H9 (cell line): ENCODE measurements at regions not wholly inside any gene's neighbourhood (a gene's known extent, or its start where the extent isn't known, plus 50 kb on each side); places are given as distances from the start of the nearest gene placed in this dataset.

Experiments used
- DNase-seq: peaks from one replicate; pipeline ENCODE4 v3.0.0-alpha.2; 2017
- H2AFZ ChIP-seq: one replicate; pipeline ENCODE4 v1.6.1; 2013; ENCODE audit warnings: mild to moderate bottlenecking, low read length, control low read depth, moderate library complexity
- H2AK5ac ChIP-seq: 2 replicates; pipeline ENCODE4 v1.6.1; 2013; ENCODE audit warnings: low read length, control low read depth, mixed read lengths; ENCODE audit not compliant: insufficient read length
- H2BK120ac ChIP-seq: one replicate; pipeline ENCODE4 v1.6.1; 2013; ENCODE audit warnings: low read depth, mild to moderate bottlenecking, low read length, control low read depth, inconsistent platforms; ENCODE audit not compliant: poor library complexity, severe bottlenecking
- H2BK12ac ChIP-seq: 2 replicates; pipeline ENCODE4 v1.6.1; 2013; ENCODE audit warnings: low read length, control low read depth, mixed read lengths, low read depth; ENCODE audit not compliant: insufficient read length
- H2BK15ac ChIP-seq: 2 replicates; pipeline ENCODE4 v1.6.1; 2013; ENCODE audit warnings: low read depth, low read length, control low read depth
- H2BK20ac ChIP-seq: one replicate; pipeline ENCODE4 v1.6.1; 2013; ENCODE audit warnings: low read depth, mild to moderate bottlenecking, low read length, control low read depth, inconsistent platforms; ENCODE audit not compliant: poor library complexity, severe bottlenecking
- H2BK5ac ChIP-seq: 2 replicates; pipeline ENCODE4 v1.6.1; 2013; ENCODE audit warnings: low read length, control low read depth, mixed read lengths; ENCODE audit not compliant: insufficient read length
- H3K14ac ChIP-seq: 2 replicates; pipeline ENCODE4 v1.6.1; 2013; ENCODE audit warnings: low read length, control low read depth; ENCODE audit not compliant: insufficient read depth
- H3K18ac ChIP-seq: 2 replicates; pipeline ENCODE4 v1.6.1; 2013; ENCODE audit warnings: low read depth, mild to moderate bottlenecking, mixed read lengths, low read length, control low read depth; ENCODE audit not compliant: insufficient read length
- H3K23ac ChIP-seq: 2 replicates; pipeline ENCODE4 v1.6.1; 2013; ENCODE audit warnings: low read length, control low read depth, mixed read lengths, low read depth; ENCODE audit not compliant: insufficient read length
- H3K23me2 ChIP-seq: 2 replicates; pipeline ENCODE4 v1.6.1; 2013; ENCODE audit warnings: low read depth, mild to moderate bottlenecking, mixed read lengths, low read length, control low read depth; ENCODE audit not compliant: insufficient read length, poor library complexity, severe bottlenecking
- H3K27ac ChIP-seq: 2 replicates; pipeline ENCODE4 v1.5.1; 2013; ENCODE audit warnings: low read length, control low read depth, mixed read lengths, low read depth; ENCODE audit not compliant: insufficient read length
- H3K27me3 ChIP-seq: 2 replicates; pipeline ENCODE4 v1.6.1; 2013; ENCODE audit warnings: low read length, control low read depth, inconsistent platforms; ENCODE audit not compliant: insufficient read depth
- H3K4ac ChIP-seq: 2 replicates; pipeline ENCODE4 v1.6.1; 2013; ENCODE audit warnings: low read depth, mild to moderate bottlenecking, control low read depth, inconsistent platforms, low read length, moderate library complexity
- H3K4me1 ChIP-seq: 2 replicates; pipeline ENCODE4 v1.6.1; 2013; ENCODE audit warnings: low read length, control low read depth, inconsistent platforms; ENCODE audit not compliant: insufficient read depth
- H3K4me2 ChIP-seq: 2 replicates; pipeline ENCODE4 v1.6.1; 2013; ENCODE audit warnings: low read length, control low read depth, mixed read lengths; ENCODE audit not compliant: insufficient read length, insufficient read depth
- H3K56ac ChIP-seq: 2 replicates; pipeline ENCODE4 v1.6.1; 2013; ENCODE audit warnings: low read depth, mild to moderate bottlenecking, mixed read lengths, low read length, control low read depth; ENCODE audit not compliant: insufficient read length
- H3K79me1 ChIP-seq: 2 replicates; pipeline ENCODE4 v1.6.1; 2013; ENCODE audit warnings: low read depth, mild to moderate bottlenecking, moderate library complexity, low read length, control low read depth, inconsistent platforms; ENCODE audit not compliant: insufficient read depth, poor library complexity, severe bottlenecking
- H3K79me2 ChIP-seq: 2 replicates; pipeline ENCODE4 v1.6.1; 2013; ENCODE audit warnings: low read length, control low read depth, inconsistent platforms; ENCODE audit not compliant: insufficient read depth
- H3K9ac ChIP-seq: 2 replicates; pipeline ENCODE4 v1.6.1; 2013; ENCODE audit warnings: low read length, control low read depth, mixed read lengths; ENCODE audit not compliant: insufficient read length; ENCODE audit errors: extremely low read depth
- H3K9me3 ChIP-seq: one replicate; pipeline ENCODE4 v1.6.1; 2013; ENCODE audit warnings: low read depth, low read length, inconsistent platforms; ENCODE audit not compliant: control insufficient read depth
- H3T11ph ChIP-seq: one replicate; pipeline ENCODE4 v1.6.1; 2013; ENCODE audit warnings: mild to moderate bottlenecking, low read length, control low read depth, inconsistent platforms
- H4K20me1 ChIP-seq: one replicate; pipeline ENCODE4 v1.6.1; 2013; ENCODE audit not compliant: control insufficient read depth, insufficient read length, insufficient read depth
- H4K5ac ChIP-seq: 2 replicates; pipeline ENCODE4 v1.6.1; 2013; ENCODE audit warnings: low read depth, mild to moderate bottlenecking, mixed read lengths, low read length, control low read depth; ENCODE audit not compliant: insufficient read length
- H4K8ac ChIP-seq: replicated peaks from 2 replicates; pipeline ENCODE4 v1.6.1; 2013; ENCODE audit warnings: low read length, control low read depth, mixed read lengths, low read depth; ENCODE audit not compliant: insufficient read length
- H4K91ac ChIP-seq: 2 replicates; pipeline ENCODE4 v1.6.1; 2013; ENCODE audit warnings: low read depth, mild to moderate bottlenecking, moderate library complexity, mixed read lengths, low read length, control low read depth; ENCODE audit not compliant: insufficient read length
- H3K27ac Mint-ChIP-seq, 3 experiments: 2 replicates in 2 of 3; 3 replicates in 1 of 3; pipeline ENCODE4 v1.8.0; 2020 to 2021; ENCODE audit warnings: mixed read lengths in 3 of 3, mild to moderate bottlenecking in 1 of 3, moderate library complexity in 1 of 3
- H3K27me3 Mint-ChIP-seq: 2 replicates; pipeline ENCODE4 v1.8.0; 2021; ENCODE audit warnings: low read depth, mild to moderate bottlenecking, moderate library complexity, mixed read lengths
- H3K36me3 Mint-ChIP-seq, 3 experiments: 2 replicates in 2 of 3; 3 replicates in 1 of 3; pipeline ENCODE4 v1.8.0; 2020 to 2021; ENCODE audit warnings: low read depth in 3 of 3, mixed read lengths in 3 of 3; ENCODE audit not compliant: insufficient read depth in 1 of 3
- H3K4me1 Mint-ChIP-seq, 2 experiments: 2 replicates each; pipeline ENCODE4 v1.8.0; 2020; ENCODE audit warnings: mixed read lengths in 2 of 2
- H3K4me3 Mint-ChIP-seq, 2 experiments: 2 replicates in 1 of 2; 3 replicates in 1 of 2; pipeline ENCODE4 v1.8.0; 2020 to 2021; ENCODE audit warnings: mild to moderate bottlenecking in 2 of 2, mixed read lengths in 2 of 2, moderate library complexity in 1 of 2
- H3K9me3 Mint-ChIP-seq, 2 experiments: 2 replicates in 1 of 2; 3 replicates in 1 of 2; pipeline ENCODE4 v1.8.0; 2020; ENCODE audit warnings: mild to moderate bottlenecking in 2 of 2, mixed read lengths in 2 of 2, moderate library complexity in 1 of 2
- CTCF ChIP-seq: fragments of 200-600 bp; sonication (generic); conservative IDR thresholded peaks from 3 replicates; pipeline ENCODE4 v1.8.0; 2021; ENCODE audit warnings: antibody characterized with exemption, mild to moderate bottlenecking
- WGBS: extraction: QIAGEN DNeasy Blood & Tissue Kit; methylation state at CpG from one replicate; pipeline ENCODE4 v1.1.7; 2013; ENCODE audit warnings: missing lambda C conversion rate, low lambda C conversion rate, mixed read lengths; ENCODE audit not compliant: insufficient read length; ENCODE audit errors: extremely low coverage; 5-methylcytosine and 5-hydroxymethylcytosine counted together

DNA sequence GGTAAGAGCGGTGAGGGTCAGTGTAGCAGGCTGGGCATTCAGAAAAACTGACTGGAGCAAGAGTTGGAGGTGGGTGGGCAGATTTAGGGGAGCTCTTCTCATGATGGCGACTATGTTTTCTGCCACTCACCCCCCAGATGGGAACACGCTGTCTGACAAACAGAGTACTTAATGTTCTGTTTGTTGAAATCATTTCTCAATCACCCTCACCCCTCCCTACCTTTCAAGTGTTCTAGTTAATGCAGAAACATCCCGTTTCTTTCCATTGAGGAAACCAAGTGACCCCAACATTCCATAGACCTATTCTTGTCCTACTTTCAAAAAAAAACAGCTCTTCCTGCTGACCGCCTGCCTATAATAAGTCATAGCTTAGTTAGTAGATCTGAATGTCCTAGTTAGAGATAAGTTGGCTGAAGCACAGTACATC lies 132.5 kb upstream of the NEDD9 start:
- Mint-ChIP-seq H3K27me3 (no peaks in the 10 kb centered on the region), H3K4me3 (no peak overlapping the region), H3K9me3 (no peaks in the 10 kb centered on the region; a peak in 1 of 5 replicates), H3K4me1 (peaks cover 19 to 20% of the 10 kb centered on the region in 2 experiments), H3K27ac (no peak overlapping the region; a peak in 1 of 7 replicates), H3K36me3 (no peaks in the 10 kb centered on the region)
- H2BK120ac ChIP-seq, result no peak overlapping the region
- H4K5ac ChIP-seq, result no peak overlapping the region
- no peaks in the 10 kb centered on the region for H3K23me2 ChIP-seq
- no peaks in the 10 kb centered on the region for H3K79me1 ChIP-seq
- H3K4me1 ChIP-seq, result no peaks in the 10 kb centered on the region
- H3K27ac ChIP-seq, result no peak overlapping the region
- H3T11ph ChIP-seq, result no peak overlapping the region
- no peak overlapping the region for H2AK5ac ChIP-seq
- H3K9me3 ChIP-seq, result no peaks in the 10 kb centered on the region
- H3K23ac ChIP-seq, result no peak overlapping the region
- no peak overlapping the region for H3K9ac ChIP-seq
- no peak overlapping the region for H3K14ac ChIP-seq
- H3K79me2 ChIP-seq, result peaks cover 1% of the 10 kb centered on the region; the same call in 1 of the 2 replicates
- H4K20me1 ChIP-seq, result no peaks in the 10 kb centered on the region
- DNase-seq, result no peak
- no peak overlapping the region for H3K18ac ChIP-seq
- no peak overlapping the region for H3K56ac ChIP-seq
- H2BK15ac ChIP-seq, result no peak overlapping the region
- H2BK12ac ChIP-seq, result no peak overlapping the region
- H4K8ac ChIP-seq, result no peak overlapping the region
- no CpG with 5 or more reads among the region's 5 CpGs for WGBS
- no peak overlapping the region for H2BK5ac ChIP-seq
- H2AFZ ChIP-seq, result no peak overlapping the region
- no peak overlapping the region for H3K4ac ChIP-seq
- H2BK20ac ChIP-seq, result no peak overlapping the region
- H3K4me2 ChIP-seq, result no peak overlapping the region
- H3K27me3 ChIP-seq, result no peaks in the 10 kb centered on the region
- no peak overlapping the region for H4K91ac ChIP-seq
- no peak for TF ChIP-seq CTCF
